OCI-LY1 (cell line): ENCODE measurements at regions not wholly inside any gene's neighbourhood (a gene's known extent, or its start where the extent isn't known, plus 50 kb on each side); places are given as distances from the start of the nearest gene placed in this dataset.

Source experiments
- H2AFZ ChIP-seq: fragments of 200-600 bp; sonication (generic), shearing (Covaris generic); 2 replicates; pipeline ENCODE4 v1.6.0; 2014; ENCODE audit warnings: antibody characterized with exemption, mild to moderate bottlenecking, low read length
- H3F3A ChIP-seq: fragments of 200-600 bp; sonication (generic), shearing (Covaris generic); 2 replicates; pipeline ENCODE4 v1.6.0; 2014; ENCODE audit warnings: mild to moderate bottlenecking, antibody characterized with exemption, low read length, moderate library complexity; ENCODE audit not compliant: insufficient read depth
- H3K27ac ChIP-seq: fragments of 200-600 bp; sonication (generic); 2 replicates; pipeline ENCODE4 v1.5.1; 2014; ENCODE audit warnings: low read length, mixed run types, mild to moderate bottlenecking, low read depth; ENCODE audit not compliant: poor library complexity, severe bottlenecking
- H3K27me3 ChIP-seq: fragments of 200-600 bp; sonication (generic); 2 replicates; pipeline ENCODE4 v1.6.0; 2014; ENCODE audit warnings: antibody characterized with exemption, mild to moderate bottlenecking, low read length, moderate library complexity; ENCODE audit not compliant: insufficient read depth
- H3K36me3 ChIP-seq: fragments of 200-600 bp; sonication (generic); 2 replicates; pipeline ENCODE4 v1.6.1; 2014; ENCODE audit warnings: mild to moderate bottlenecking, antibody characterized with exemption, low read length, moderate library complexity, mixed read lengths; ENCODE audit not compliant: insufficient read depth
- H3K4me1 ChIP-seq: fragments of 200-600 bp; sonication (generic); 2 replicates; pipeline ENCODE4 v1.5.1; 2014; ENCODE audit warnings: mild to moderate bottlenecking, low read length, moderate library complexity; ENCODE audit not compliant: insufficient read depth, severe bottlenecking
- H3K4me2 ChIP-seq: fragments of 200-600 bp; sonication (generic), shearing (Covaris generic); 2 replicates; pipeline ENCODE4 v1.6.1; 2014; ENCODE audit warnings: low read length
- H3K4me3 ChIP-seq: fragments of 200-600 bp; sonication (generic); 2 replicates; pipeline ENCODE4 v1.5.1; 2014; ENCODE audit warnings: low read length, low read depth, mild to moderate bottlenecking, mixed read lengths; ENCODE audit not compliant: poor library complexity, severe bottlenecking
- H3K79me2 ChIP-seq: fragments of 200-600 bp; shearing (Covaris generic); 2 replicates; pipeline ENCODE4 v1.6.1; 2016; ENCODE audit warnings: mixed run types, low read length, mixed read lengths; ENCODE audit not compliant: insufficient read depth
- H3K9ac ChIP-seq: fragments of 200-600 bp; sonication (generic), shearing (Covaris generic); 2 replicates; pipeline ENCODE4 v1.6.1; 2014; ENCODE audit warnings: mild to moderate bottlenecking, low read length, mixed read lengths
- H3K9me2 ChIP-seq: fragments of 200-600 bp; sonication (generic), shearing (Covaris generic); 2 replicates; pipeline ENCODE4 v1.6.1; 2014; ENCODE audit warnings: low read depth, mild to moderate bottlenecking, low read length, mixed read lengths
- H3K9me3 ChIP-seq: fragments of 200-600 bp; shearing (Covaris generic); 2 replicates; pipeline ENCODE4 v1.6.1; 2014; ENCODE audit warnings: low read length, mixed read lengths
- H4K20me1 ChIP-seq: fragments of 200-600 bp; sonication (generic), shearing (Covaris generic); 2 replicates; pipeline ENCODE4 v1.6.0; 2016; ENCODE audit warnings: mild to moderate bottlenecking, low read length; ENCODE audit not compliant: insufficient read depth
- CTCF ChIP-seq: fragments of 200-600 bp; sonication (generic), shearing (Covaris generic); IDR thresholded peaks from 2 replicates; pipeline ENCODE4 v1.5.1; 2017; ENCODE audit warnings: mild to moderate bottlenecking, antibody characterized with exemption, low read length, moderate library complexity, mixed read lengths
- EZH2 ChIP-seq: fragments of 200-600 bp; sonication (generic), shearing (Covaris generic); IDR thresholded peaks from 2 replicates; pipeline ENCODE4 v1.8.0; 2017; ENCODE audit warnings: borderline replicate concordance, mixed run types, mild to moderate bottlenecking, antibody characterized with exemption, low read length, moderate library complexity, mixed read lengths

- Histone ChIP-seq H3K27me3 (no peaks in the 10 kb centered on the region), H3K4me2 (no peak overlapping the region), H3K9ac (no peak overlapping the region), H4K20me1 (no peaks in the 10 kb centered on the region), H3K9me2 (no peaks in the 10 kb centered on the region), H3K9me3 (no peaks in the 10 kb centered on the region), H3K4me1 (no peaks in the 10 kb centered on the region), H3K79me2 (no peaks in the 10 kb centered on the region), H3K36me3 (no peaks in the 10 kb centered on the region), H2AFZ (no peak overlapping the region), H3K27ac (no peak overlapping the region), H3K4me3 (no peak overlapping the region), H3F3A (no peaks in the 10 kb centered on the region)
- TF ChIP-seq EZH2 (no peak), CTCF (no peak)
Observed at GRCh38 chr3:148230473-148230872, 467.2 kb upstream of the AGTR1 start.

GRCh38 chr3:148232389-148232788 is 465.3 kb upstream of the AGTR1 start:
- Histone ChIP-seq H3K79me2 (no peaks in the 10 kb centered on the region), H3F3A (no peaks in the 10 kb centered on the region), H3K36me3 (no peaks in the 10 kb centered on the region), H3K4me3 (no peak overlapping the region), H3K9me2 (no peaks in the 10 kb centered on the region), H3K27me3 (no peaks in the 10 kb centered on the region), H3K9ac (no peak overlapping the region), H2AFZ (no peak overlapping the region), H3K27ac (no peak overlapping the region), H3K4me2 (no peak overlapping the region), H3K9me3 (no peaks in the 10 kb centered on the region), H4K20me1 (no peaks in the 10 kb centered on the region), H3K4me1 (no peaks in the 10 kb centered on the region)
- TF ChIP-seq EZH2 (no peak), CTCF (no peak)

GRCh38 chr3:148233403-148233802 is 464.3 kb upstream of the AGTR1 start:
- H3F3A ChIP-seq, result no peaks in the 10 kb centered on the region
- no peaks in the 10 kb centered on the region for H4K20me1 ChIP-seq
- no peaks in the 10 kb centered on the region for H3K9me2 ChIP-seq
- H3K36me3 ChIP-seq, result no peaks in the 10 kb centered on the region
- no peak for TF ChIP-seq CTCF
- no peak overlapping the region for H3K27ac ChIP-seq
- no peak overlapping the region for H3K4me3 ChIP-seq
- H3K4me1 ChIP-seq, result no peaks in the 10 kb centered on the region
- H3K79me2 ChIP-seq, result no peaks in the 10 kb centered on the region
- H2AFZ ChIP-seq, result no peak overlapping the region
- no peaks in the 10 kb centered on the region for H3K9me3 ChIP-seq
- no peak overlapping the region for H3K9ac ChIP-seq
- no peak overlapping the region for H3K4me2 ChIP-seq
- H3K27me3 ChIP-seq, result no peaks in the 10 kb centered on the region
